ENCODE measurements at regions not wholly inside any gene's neighbourhood (a gene's known extent, or its start where the extent isn't known, plus 50 kb on each side); places are given as distances from the start of the nearest gene placed in this dataset.
"Not testable (repeated sequence)": the region's sequence is repeated elsewhere in the genome, so short reads cannot be mapped to it uniquely, and the experiment has no call there.

GRCh38 chr6:40668203-40668602 lies 81.0 kb upstream of the LRFN2 start:
- Histone ChIP-seq H3K36me3 (ENCODE audit: insufficient read depth, low read length, poor library complexity, severe bottlenecking) (no peaks in the 10 kb centered on the region), H3K27ac (ENCODE audit: low read depth, low read length, poor library complexity, severe bottlenecking) (no peak overlapping the region), H3K27me3 (replicated peaks; ENCODE audit: insufficient read depth, low read depth, low read length, poor library complexity) (no peaks in the 10 kb centered on the region), H3K4me3 (ENCODE audit: low read depth, low read length, poor library complexity, severe bottlenecking) (no peak overlapping the region), H3K4me1 (ENCODE audit: insufficient read depth, low read length, poor library complexity, severe bottlenecking) (no peaks in the 10 kb centered on the region), H3K9me3 (ENCODE audit: low read depth, low read length, poor library complexity, severe bottlenecking) (peaks cover 7% of the 10 kb centered on the region)
- CTCF ChIA-PET, result no interaction called here
- POLR2A ChIA-PET (ENCODE audit: low non-redundant PET), result no interaction called here
- no TSS peak for BruUV-seq (replicated peaks)
- intact Hi-C loops (cut with micrococcal nuclease; ENCODE audit: unreplicated experiment), result no loop called here
- TF ChIP-seq CTCF (conservative IDR thresholded peaks at IDR 0.05; ENCODE audit: low read depth, low read length) (no peak), EZH2 (IDR thresholded peaks at IDR 0.05; ENCODE audit: borderline replicate concordance, low read depth, low read length, poor library complexity, severe bottlenecking) (no peak)
- DNase-seq (ENCODE audit: low spot score), result no peak

DNA sequence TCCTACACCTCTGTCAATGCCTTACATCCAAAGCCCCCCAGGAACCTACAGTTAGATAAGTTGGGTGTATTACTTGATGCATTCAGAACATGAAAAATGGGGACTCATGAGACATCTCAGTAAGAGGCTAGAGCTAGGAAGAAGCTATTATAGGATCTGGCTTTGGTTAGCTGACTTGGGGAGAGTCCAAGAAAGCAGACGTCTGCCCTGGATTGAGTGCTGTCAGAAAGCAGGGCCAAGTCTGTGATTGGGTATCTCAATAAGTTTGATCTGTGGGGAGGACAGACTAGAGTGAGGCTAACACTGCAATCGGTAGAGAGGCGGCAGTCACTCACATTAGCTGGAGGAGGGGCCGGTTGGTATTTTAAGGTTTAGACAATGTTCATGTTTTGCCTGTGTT lies 79.4 kb upstream of the LRFN2 start:
- Histone ChIP-seq H3K36me3 (ENCODE audit: insufficient read depth, low read length, poor library complexity, severe bottlenecking) (no peaks in the 10 kb centered on the region), H3K4me3 (ENCODE audit: low read depth, low read length, poor library complexity, severe bottlenecking) (no peak overlapping the region), H3K4me1 (ENCODE audit: insufficient read depth, low read length, poor library complexity, severe bottlenecking) (no peaks in the 10 kb centered on the region), H3K27me3 (replicated peaks; ENCODE audit: insufficient read depth, low read depth, low read length, poor library complexity) (no peaks in the 10 kb centered on the region), H3K27ac (ENCODE audit: low read depth, low read length, poor library complexity, severe bottlenecking) (no peak overlapping the region), H3K9me3 (ENCODE audit: low read depth, low read length, poor library complexity, severe bottlenecking) (peaks cover 7% of the 10 kb centered on the region)
- no peak for TF ChIP-seq EZH2 (IDR thresholded peaks at IDR 0.05; ENCODE audit: borderline replicate concordance, low read depth, low read length, poor library complexity, severe bottlenecking)
- no peak for TF ChIP-seq CTCF (conservative IDR thresholded peaks at IDR 0.05; ENCODE audit: low read depth, low read length)
- DNase-seq (ENCODE audit: low spot score), result no peak
- POLR2A ChIA-PET (ENCODE audit: low non-redundant PET), result no interaction called here
- CTCF ChIA-PET, result no interaction called here
- intact Hi-C loops (cut with micrococcal nuclease; ENCODE audit: unreplicated experiment), result no loop called here
- BruUV-seq (replicated peaks), result no TSS peak

DNA sequence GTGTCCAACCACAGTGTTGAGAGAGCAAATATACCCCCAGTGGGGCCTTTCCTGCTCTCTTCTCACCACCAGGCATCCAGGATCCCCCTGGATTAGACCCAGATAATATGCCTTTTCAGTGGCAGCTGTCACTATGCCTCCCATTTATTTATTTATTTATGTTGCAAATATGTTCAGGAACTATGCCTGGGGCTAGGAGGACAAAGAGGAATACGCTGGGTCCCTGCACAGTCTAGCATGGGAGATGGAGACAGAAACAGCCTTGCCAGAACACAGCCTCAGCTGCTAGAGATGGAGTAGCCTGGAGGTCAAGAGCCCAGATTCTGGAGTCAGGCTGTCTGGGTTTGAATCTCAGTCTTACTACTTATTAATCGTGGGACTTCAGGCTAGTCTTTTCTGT lies 74.6 kb upstream of the LRFN2 start:
- BruUV-seq (replicated peaks), result no TSS peak
- ChIA-PET POLR2A (ENCODE audit: low non-redundant PET) (no interaction called here), CTCF (no interaction called here)
- TF ChIP-seq EZH2 (IDR thresholded peaks at IDR 0.05; ENCODE audit: borderline replicate concordance, low read depth, low read length, poor library complexity, severe bottlenecking), result no peak
- no peak for TF ChIP-seq CTCF (conservative IDR thresholded peaks at IDR 0.05; ENCODE audit: low read depth, low read length)
- intact Hi-C loops (cut with micrococcal nuclease; ENCODE audit: unreplicated experiment), result no loop called here
- no peaks in the 10 kb centered on the region for H3K36me3 ChIP-seq (ENCODE audit: insufficient read depth, low read length, poor library complexity, severe bottlenecking)
- peaks cover 7% of the 10 kb centered on the region for H3K9me3 ChIP-seq (ENCODE audit: low read depth, low read length, poor library complexity, severe bottlenecking)
- no peak overlapping the region for H3K27ac ChIP-seq (ENCODE audit: low read depth, low read length, poor library complexity, severe bottlenecking)
- DNase-seq (ENCODE audit: low spot score), result no peak
- H3K4me3 ChIP-seq (ENCODE audit: low read depth, low read length, poor library complexity, severe bottlenecking), result no peak overlapping the region
- peaks cover 6% of the 10 kb centered on the region for H3K27me3 ChIP-seq (replicated peaks; ENCODE audit: insufficient read depth, low read depth, low read length, poor library complexity)
- H3K4me1 ChIP-seq (ENCODE audit: insufficient read depth, low read length, poor library complexity, severe bottlenecking), result no peaks in the 10 kb centered on the region

DNA sequence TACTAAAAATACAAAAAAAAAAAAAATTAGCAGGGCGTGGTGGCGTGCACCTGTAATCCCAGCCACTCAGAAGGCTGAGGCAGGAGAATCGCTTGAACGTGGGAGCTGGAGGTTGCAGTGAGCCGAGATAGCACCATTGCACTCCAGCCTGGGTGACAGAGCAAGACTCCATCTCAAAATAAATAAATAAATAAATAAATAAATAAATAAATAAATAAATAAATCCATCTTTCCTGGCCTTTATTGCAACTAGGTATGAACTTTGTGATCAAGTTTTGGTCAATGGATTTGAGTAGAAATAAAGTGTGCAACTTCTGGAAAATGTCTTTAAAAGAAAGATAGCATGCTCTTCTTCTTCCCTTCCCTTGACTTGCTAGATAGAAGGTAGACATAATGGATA lies 69.6 kb upstream of the LRFN2 start:
- DNase-seq (ENCODE audit: low spot score); H3K36me3 ChIP-seq (ENCODE audit: insufficient read depth, low read length, poor library complexity, severe bottlenecking); intact Hi-C loops (cut with micrococcal nuclease; ENCODE audit: unreplicated experiment): not testable (repeated sequence)

More for the DNA sequence above, 69.6 kb upstream of the LRFN2 start:
- POLR2A ChIA-PET (ENCODE audit: low non-redundant PET); H3K27ac ChIP-seq (ENCODE audit: low read depth, low read length, poor library complexity, severe bottlenecking); H3K27me3 ChIP-seq (replicated peaks; ENCODE audit: insufficient read depth, low read depth, low read length, poor library complexity); CTCF ChIA-PET; H3K4me3 ChIP-seq (ENCODE audit: low read depth, low read length, poor library complexity, severe bottlenecking); H3K9me3 ChIP-seq (ENCODE audit: low read depth, low read length, poor library complexity, severe bottlenecking); H3K4me1 ChIP-seq (ENCODE audit: insufficient read depth, low read length, poor library complexity, severe bottlenecking); BruUV-seq (replicated peaks): not testable (repeated sequence)
